ENCODE measurements at regions not wholly inside any gene's neighbourhood (a gene's known extent, or its start where the extent isn't known, plus 50 kb on each side); places are given as distances from the start of the nearest gene placed in this dataset.

DNA sequence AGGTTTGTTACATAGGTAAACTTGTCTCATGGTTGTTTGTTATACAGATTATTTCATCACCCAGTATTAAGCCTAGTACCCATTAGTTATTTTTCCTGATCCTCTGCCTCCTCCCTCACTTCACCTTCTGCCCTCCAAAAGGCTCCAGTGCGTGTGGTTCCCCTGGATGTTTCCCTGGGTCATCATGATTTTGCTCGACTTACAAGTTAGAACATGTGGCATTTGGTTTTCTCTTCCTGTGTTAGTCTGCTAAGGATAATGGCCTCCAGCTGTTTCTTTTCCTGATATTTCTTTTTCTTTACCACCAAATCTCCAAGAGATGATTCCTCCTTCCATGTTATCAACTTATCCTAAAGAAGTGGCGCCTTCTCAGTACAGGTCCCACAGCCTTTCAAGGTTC, 543.1 kb upstream of the ADGRL3 start:
- Histone ChIP-seq H3K27me3 (ENCODE audit: control insufficient read depth, insufficient read depth, low read length) (no peaks in the 10 kb centered on the region), H3K4me1 (ENCODE audit: control insufficient read depth in 2 of 3, insufficient read depth in 2 of 3, low read depth in 1 of 3, low read length in 3 of 3) (no peaks in the 10 kb centered on the region), H3K4me3 (ENCODE audit: low read length in 3 of 3) (no peak overlapping the region), H3K27ac (ENCODE audit: low read depth in 2 of 2, low read length in 2 of 2) (no peak overlapping the region), H3K9me3 (ENCODE audit: control insufficient read depth in 2 of 3, insufficient read depth in 1 of 3, low read length in 3 of 3) (no peaks in the 10 kb centered on the region), H3K36me3 (ENCODE audit: control insufficient read depth in 2 of 3, insufficient read depth in 3 of 3, low read length in 3 of 3) (no peaks in the 10 kb centered on the region), H3K9ac (ENCODE audit: low read length in 3 of 3) (no peak overlapping the region)
- TF ChIP-seq, protein P1, sequence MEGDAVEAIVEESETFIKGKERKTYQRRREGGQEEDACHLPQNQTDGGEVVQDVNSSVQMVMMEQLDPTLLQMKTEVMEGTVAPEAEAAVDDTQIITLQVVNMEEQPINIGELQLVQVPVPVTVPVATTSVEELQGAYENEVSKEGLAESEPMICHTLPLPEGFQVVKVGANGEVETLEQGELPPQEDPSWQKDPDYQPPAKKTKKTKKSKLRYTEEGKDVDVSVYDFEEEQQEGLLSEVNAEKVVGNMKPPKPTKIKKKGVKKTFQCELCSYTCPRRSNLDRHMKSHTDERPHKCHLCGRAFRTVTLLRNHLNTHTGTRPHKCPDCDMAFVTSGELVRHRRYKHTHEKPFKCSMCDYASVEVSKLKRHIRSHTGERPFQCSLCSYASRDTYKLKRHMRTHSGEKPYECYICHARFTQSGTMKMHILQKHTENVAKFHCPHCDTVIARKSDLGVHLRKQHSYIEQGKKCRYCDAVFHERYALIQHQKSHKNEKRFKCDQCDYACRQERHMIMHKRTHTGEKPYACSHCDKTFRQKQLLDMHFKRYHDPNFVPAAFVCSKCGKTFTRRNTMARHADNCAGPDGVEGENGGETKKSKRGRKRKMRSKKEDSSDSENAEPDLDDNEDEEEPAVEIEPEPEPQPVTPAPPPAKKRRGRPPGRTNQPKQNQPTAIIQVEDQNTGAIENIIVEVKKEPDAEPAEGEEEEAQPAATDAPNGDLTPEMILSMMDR (IDR thresholded peaks at IDR 0.05; ENCODE audit: borderline replicate concordance, extremely low read depth, insufficient read depth) = no peak
- no peak for DNase-seq
- no peak for FAIRE-seq
- intact Hi-C loops (cut with DNase I) = no loop called here

DNA sequence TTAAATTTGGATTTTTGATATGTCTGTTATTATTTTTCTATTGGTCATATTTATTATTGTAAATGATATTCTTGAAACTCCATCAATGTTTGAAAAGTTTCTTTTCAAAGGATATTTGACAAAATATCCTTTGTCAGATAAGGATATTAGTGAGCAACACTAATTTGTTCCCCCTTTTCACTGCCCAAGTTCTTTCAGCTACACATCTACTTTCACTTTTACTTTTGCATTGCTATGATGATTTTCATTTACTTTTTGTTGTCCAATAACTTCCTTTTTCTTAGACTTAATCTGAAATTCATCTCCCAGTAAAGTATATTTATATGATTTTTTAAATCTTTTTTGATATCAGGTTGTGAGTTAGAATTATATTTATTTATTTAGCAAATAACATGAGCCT, 542.3 kb upstream of the ADGRL3 start:
- H3K9ac ChIP-seq (ENCODE audit: low read length in 3 of 3) = no peak overlapping the region
- TF ChIP-seq, protein P1 (IDR thresholded peaks at IDR 0.05; ENCODE audit: borderline replicate concordance, extremely low read depth, insufficient read depth) = no peak

DNA sequence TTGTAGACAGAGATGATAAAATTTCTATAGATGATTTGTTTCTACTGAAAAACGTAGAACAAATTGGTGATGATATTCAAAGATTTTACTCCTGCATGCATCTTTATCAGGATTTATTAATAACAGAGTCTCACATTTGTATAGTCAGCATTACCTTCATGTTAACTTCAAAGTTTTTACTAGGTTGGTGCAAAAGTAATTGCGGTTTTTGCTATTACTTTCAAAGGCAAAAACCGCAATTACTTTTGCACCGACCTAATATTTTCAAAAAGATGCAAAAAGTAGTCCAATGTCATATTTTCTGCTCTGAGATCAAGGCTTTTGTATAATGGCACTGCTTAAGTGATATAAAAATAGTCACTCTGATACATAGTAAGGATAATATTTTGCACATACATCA, 536.4 kb upstream of the ADGRL3 start:
- H3K36me3 ChIP-seq (ENCODE audit: control insufficient read depth in 2 of 3, insufficient read depth in 3 of 3, low read length in 3 of 3) = no peaks in the 10 kb centered on the region
- no peaks in the 10 kb centered on the region for H3K9me3 ChIP-seq (ENCODE audit: control insufficient read depth in 2 of 3, insufficient read depth in 1 of 3, low read length in 3 of 3)
- no peak overlapping the region for H3K4me3 ChIP-seq (ENCODE audit: low read length in 3 of 3)
- TF ChIP-seq, protein P1 (IDR thresholded peaks at IDR 0.05; ENCODE audit: borderline replicate concordance, extremely low read depth, insufficient read depth) = no peak
- H3K27me3 ChIP-seq (ENCODE audit: control insufficient read depth, insufficient read depth, low read length) = no peaks in the 10 kb centered on the region
- intact Hi-C loops (cut with DNase I) = no loop called here
- FAIRE-seq (no peak), DNase-seq (no peak)
- H3K9ac ChIP-seq (ENCODE audit: low read length in 3 of 3) = no peak overlapping the region
- no peak overlapping the region for H3K27ac ChIP-seq (ENCODE audit: low read depth in 2 of 2, low read length in 2 of 2)
- H3K4me1 ChIP-seq (ENCODE audit: control insufficient read depth in 2 of 3, insufficient read depth in 2 of 3, low read depth in 1 of 3, low read length in 3 of 3) = no peaks in the 10 kb centered on the region

More for the DNA sequence above, 542.3 kb upstream of the ADGRL3 start:
- Histone ChIP-seq H3K4me3 (ENCODE audit: low read length in 3 of 3) (no peak overlapping the region), H3K27me3 (ENCODE audit: control insufficient read depth, insufficient read depth, low read length) (no peaks in the 10 kb centered on the region), H3K4me1 (ENCODE audit: control insufficient read depth in 2 of 3, insufficient read depth in 2 of 3, low read depth in 1 of 3, low read length in 3 of 3) (no peaks in the 10 kb centered on the region), H3K27ac (ENCODE audit: low read depth in 2 of 2, low read length in 2 of 2) (no peak overlapping the region), H3K36me3 (ENCODE audit: control insufficient read depth in 2 of 3, insufficient read depth in 3 of 3, low read length in 3 of 3) (no peaks in the 10 kb centered on the region), H3K9me3 (ENCODE audit: control insufficient read depth in 2 of 3, insufficient read depth in 1 of 3, low read length in 3 of 3) (no peaks in the 10 kb centered on the region)
- FAIRE-seq (peak; percentile 53), DNase-seq (no peak)
- intact Hi-C loops (cut with DNase I) = no loop called here

DNA sequence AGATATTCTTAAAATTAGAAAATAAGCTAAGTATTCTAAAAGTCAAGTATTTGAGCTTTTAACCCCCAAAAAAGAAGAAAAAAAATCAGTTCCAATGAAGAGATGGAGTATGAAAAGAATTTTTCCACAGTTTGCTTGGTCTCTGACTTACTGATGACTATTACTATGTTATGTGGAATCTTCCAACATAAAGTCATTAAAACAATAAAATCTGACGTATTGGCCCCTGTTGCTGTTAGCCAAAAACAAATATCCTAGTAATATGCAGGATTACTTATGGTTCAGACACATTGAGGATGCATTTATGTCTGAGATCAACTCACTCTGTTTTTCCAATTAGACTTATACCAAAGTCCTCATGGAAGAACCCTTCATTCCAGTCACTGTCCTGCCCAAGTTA, 517.2 kb upstream of the ADGRL3 start:
- H3K9me3 ChIP-seq (ENCODE audit: control insufficient read depth in 2 of 3, insufficient read depth in 1 of 3, low read length in 3 of 3) = no peaks in the 10 kb centered on the region
- no peak overlapping the region for H3K4me3 ChIP-seq (ENCODE audit: low read length in 3 of 3)
- H3K9ac ChIP-seq (ENCODE audit: low read length in 3 of 3) = no peak overlapping the region
- no peak for DNase-seq
- no peaks in the 10 kb centered on the region for H3K36me3 ChIP-seq (ENCODE audit: control insufficient read depth in 2 of 3, insufficient read depth in 3 of 3, low read length in 3 of 3)
- H3K4me1 ChIP-seq (ENCODE audit: control insufficient read depth in 2 of 3, insufficient read depth in 2 of 3, low read depth in 1 of 3, low read length in 3 of 3) = no peaks in the 10 kb centered on the region
- intact Hi-C loops (cut with DNase I) = no loop called here
- no peaks in the 10 kb centered on the region for H3K27me3 ChIP-seq (ENCODE audit: control insufficient read depth, insufficient read depth, low read length)
- TF ChIP-seq, protein P1 (IDR thresholded peaks at IDR 0.05; ENCODE audit: borderline replicate concordance, extremely low read depth, insufficient read depth) = no peak
- FAIRE-seq = no peak
- no peak overlapping the region for H3K27ac ChIP-seq (ENCODE audit: low read depth in 2 of 2, low read length in 2 of 2)
